Thyroid gland (tissue), 4 donors: ENCODE measurements at regions not wholly inside any gene's neighbourhood (a gene's known extent, or its start where the extent isn't known, plus 50 kb on each side); places are given as distances from the start of the nearest gene placed in this dataset.
"Not testable (repeated sequence)": the region's sequence is repeated elsewhere in the genome, so short reads cannot be mapped to it uniquely, and the experiment has no call there.

Experiments used
- CTCF ChIP-seq, 6 experiments: fragments of 200-600 bp in 3 of 6; fragments of 450-650 bp in 3 of 6; sonication (generic) in 3 of 6; IDR thresholded peaks; one replicate each; pipeline ENCODE4 v1.5.1; 2016 to 2019; ENCODE audit warnings: antibody characterized with exemption in 6 of 6, mild to moderate bottlenecking in 2 of 6, inconsistent platforms in 1 of 6, moderate library complexity in 1 of 6
- POLR2A ChIP-seq, 2 donors: fragments of 450-650 bp; IDR thresholded peaks; one replicate each; pipeline ENCODE4 v1.6.1; 2017; ENCODE audit warnings: antibody characterized with exemption in 2 of 2, mild to moderate bottlenecking in 2 of 2, moderate library complexity in 1 of 2

DNA sequence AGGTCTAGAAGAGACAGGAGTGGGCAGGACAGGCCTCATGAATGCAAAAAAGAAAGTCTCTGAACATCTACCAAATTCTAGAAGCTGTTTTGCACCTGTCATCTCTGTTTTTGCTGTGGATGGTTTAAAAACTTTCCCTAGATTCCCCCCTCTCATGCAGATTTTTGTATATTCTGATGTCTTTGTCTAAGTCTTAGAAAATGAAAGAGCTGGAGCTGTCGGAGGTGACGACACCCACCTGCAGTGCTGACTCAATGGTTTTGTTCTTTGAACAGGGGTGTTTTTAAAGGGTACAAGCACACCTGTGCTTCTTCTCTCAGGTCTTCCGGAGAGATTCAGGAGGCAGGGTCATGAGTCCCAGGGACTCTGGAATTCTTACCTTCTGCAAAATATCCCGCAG, 128.2 kb upstream of the ALDH3B2 start:
- TF ChIP-seq CTCF, POLR2A (IDR thresholded peaks at IDR 0.05): not testable (repeated sequence)
